ENCODE measurements at regions not wholly inside any gene's neighbourhood (a gene's known extent, or its start where the extent isn't known, plus 50 kb on each side); places are given as distances from the start of the nearest gene placed in this dataset.
A peak's percentile ranks its signal among the peaks of the same experiment; 100 is the strongest.

GRCh38 chr9:109903515-109904138, 123.6 kb downstream of the PALM2AKAP2 start:
- peak; percentile 95 for DNase-seq (ENCODE audit: low read depth)
- no peak overlapping the region for H3K4me3 ChIP-seq (ENCODE audit: low read depth, low read length)
- TF ChIP-seq CTCF (IDR thresholded peaks at IDR 0.05; ENCODE audit: control insufficient read depth, extremely low read depth, insufficient read depth) = peak; percentile 96

DNA sequence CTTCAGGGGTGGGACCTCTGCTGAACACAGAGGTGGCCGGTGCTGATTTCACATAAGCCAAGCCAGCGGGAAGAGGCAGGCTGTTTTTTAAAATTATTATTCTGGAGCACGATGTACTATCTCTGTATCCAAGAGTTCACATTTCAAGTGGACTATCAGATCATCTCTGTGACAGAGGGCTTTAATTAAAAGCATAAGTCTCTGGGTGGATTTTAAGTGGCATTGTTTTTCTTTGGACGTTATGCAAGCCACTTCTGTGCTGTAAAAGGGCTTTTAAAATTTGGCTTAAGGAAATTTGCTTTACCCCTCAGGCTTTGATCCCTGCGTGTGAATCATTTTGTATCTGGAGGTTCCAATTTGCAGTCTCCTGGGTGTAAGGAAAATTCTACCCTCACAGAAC, 124.7 kb downstream of the PALM2AKAP2 start:
- DNase-seq (ENCODE audit: low read depth) = no peak
- H3K4me3 ChIP-seq (ENCODE audit: low read depth, low read length) = no peak overlapping the region
- TF ChIP-seq CTCF (IDR thresholded peaks at IDR 0.05; ENCODE audit: control insufficient read depth, extremely low read depth, insufficient read depth) = no peak

DNA sequence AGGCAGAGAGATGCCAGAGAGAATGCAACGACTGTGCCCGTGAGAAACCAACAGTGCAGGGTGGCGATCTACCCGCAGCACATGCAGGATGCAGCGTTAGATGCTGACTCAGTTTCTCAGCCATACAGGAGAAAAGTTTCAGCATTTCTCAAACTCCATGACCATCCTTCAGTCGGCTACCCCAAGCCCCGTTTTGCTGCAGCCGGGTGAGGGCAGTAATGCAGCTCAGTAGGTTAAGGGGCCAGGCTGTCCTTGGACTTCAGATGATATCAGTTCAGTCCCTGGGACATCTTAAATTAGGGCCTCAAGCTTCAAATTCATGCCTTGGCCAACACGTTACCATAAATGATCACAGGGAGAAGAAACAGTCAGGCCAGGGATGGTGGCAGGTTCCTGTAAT, 125.5 kb downstream of the PALM2AKAP2 start:
- no peak overlapping the region for H3K4me3 ChIP-seq (ENCODE audit: low read depth, low read length)
- no peak for TF ChIP-seq CTCF (IDR thresholded peaks at IDR 0.05; ENCODE audit: control insufficient read depth, extremely low read depth, insufficient read depth)
- DNase-seq (ENCODE audit: low read depth) = no peak

DNA sequence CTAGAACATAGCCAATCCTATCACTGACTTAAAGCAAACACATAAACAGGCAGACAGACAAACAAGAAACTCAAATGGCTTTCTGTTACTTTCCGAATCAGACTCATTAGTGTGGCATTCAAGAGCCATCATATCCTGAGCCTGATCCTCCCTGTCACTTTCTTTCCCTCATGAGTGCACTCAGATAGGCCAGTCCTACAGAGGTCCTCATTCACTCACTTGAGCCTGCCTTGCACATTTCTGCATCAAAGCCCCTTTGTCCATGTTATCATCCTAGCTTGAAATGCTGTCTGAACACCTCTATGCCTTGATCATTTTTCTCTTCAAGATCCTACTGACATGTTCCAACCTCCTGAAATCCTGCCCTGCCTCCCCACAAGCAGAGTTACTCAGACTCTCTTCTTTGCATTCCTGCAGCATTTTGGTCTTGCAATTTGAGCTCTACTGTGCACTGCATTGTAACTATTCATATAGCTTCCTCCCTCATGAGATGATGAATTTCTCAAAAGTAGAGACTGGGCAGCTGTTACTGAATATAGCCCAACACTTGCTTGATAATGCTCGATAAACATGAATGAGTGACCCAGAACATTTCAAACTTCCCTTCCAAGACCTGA, 126.9 kb downstream of the PALM2AKAP2 start:
- no peak for TF ChIP-seq CTCF (IDR thresholded peaks at IDR 0.05; ENCODE audit: control insufficient read depth, extremely low read depth, insufficient read depth)
- no peak overlapping the region for H3K4me3 ChIP-seq (ENCODE audit: low read depth, low read length)
- DNase-seq (ENCODE audit: low read depth) = no peak

- TF ChIP-seq CTCF (IDR thresholded peaks at IDR 0.05; ENCODE audit: control insufficient read depth, extremely low read depth, insufficient read depth) = no peak
- H3K4me3 ChIP-seq (ENCODE audit: low read depth, low read length) = no peak overlapping the region
- DNase-seq (ENCODE audit: low read depth) = no peak
These were observed 127.4 kb downstream of the PALM2AKAP2 start for GRCh38 chr9:109907400-109907799.

- DNase-seq (ENCODE audit: low read depth) = no peak
- TF ChIP-seq CTCF (IDR thresholded peaks at IDR 0.05; ENCODE audit: control insufficient read depth, extremely low read depth, insufficient read depth) = no peak
These were observed 127.9 kb downstream of the PALM2AKAP2 start for GRCh38 chr9:109907810-109908458.

More at GRCh38 chr9:109907810-109908458, 127.9 kb downstream of the PALM2AKAP2 start:
- H3K4me3 ChIP-seq (ENCODE audit: low read depth, low read length) = no peak overlapping the region

Data from LNCaP clone FGC (cell line).